AG04450 (cell line): ENCODE measurements at regions not wholly inside any gene's neighbourhood (a gene's known extent, or its start where the extent isn't known, plus 50 kb on each side); places are given as distances from the start of the nearest gene placed in this dataset.

Experiments used
- CTCF ChIA-PET: fragments of 300-600, 350-600 bp; formaldehyde crosslinking; extraction: SDS; loops from one replicate; lab custom pipeline; 2022; ENCODE audit warnings: antibody characterized with exemption, inconsistent platforms; lab: Charles Lee
- POLR2A ChIA-PET: fragments of 350-600 bp; formaldehyde crosslinking; extraction: SDS; loops from one replicate; lab custom pipeline; 2021; ENCODE audit warnings: antibody characterized with exemption, inconsistent platforms; lab: Yijun Ruan, JAX
- DNase-seq: peaks from one replicate; pipeline ENCODE4 v3.0.0-alpha.2; 2011; ENCODE audit warnings: low read depth, low spot score
- H3K27ac ChIP-seq: one replicate; pipeline ENCODE4 v1.5.1; 2012; ENCODE audit warnings: low read depth, low read length, control low read depth
- H3K27me3 ChIP-seq: one replicate; pipeline ENCODE4 v1.6.0; 2012; ENCODE audit warnings: low read length; ENCODE audit not compliant: control insufficient read depth, insufficient read depth
- H3K4me3 ChIP-seq: 2 replicates; pipeline ENCODE4 v1.5.1; 2011; ENCODE audit warnings: mild to moderate bottlenecking, low read depth, low read length, control low read depth
- H3K9me3 ChIP-seq: 2 replicates; pipeline ENCODE4 v1.5.1; 2012; ENCODE audit warnings: low read length; ENCODE audit not compliant: control insufficient read depth, insufficient read depth
- TF ChIP-seq, protein P1 (sequence below): IDR thresholded peaks from 2 replicates; pipeline ENCODE4 v1.5.1; 2011; ENCODE audit warnings: low read depth, low read length, control low read depth, inconsistent platforms

DNA sequence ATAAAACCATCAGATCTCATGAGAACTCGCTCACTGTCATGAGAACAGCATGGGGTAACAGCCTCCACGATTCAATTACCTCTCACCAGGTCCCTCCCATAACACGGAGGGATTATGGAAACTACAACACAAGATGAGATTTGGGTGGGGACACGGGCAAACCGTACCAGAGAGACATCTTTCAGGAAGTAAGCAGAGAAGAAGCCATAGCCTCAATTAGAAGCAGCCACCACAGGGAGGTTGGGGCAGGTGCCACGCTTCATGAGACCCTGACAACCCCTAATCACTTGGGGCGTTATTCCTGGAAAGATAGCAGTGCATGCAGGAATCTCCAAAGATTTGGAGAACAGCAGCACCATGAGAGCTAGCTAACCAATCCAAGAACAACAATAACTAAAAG lies 52.9 kb upstream of the SIRPG start:
- CTCF ChIA-PET: no interaction called here
- TF ChIP-seq, protein P1, sequence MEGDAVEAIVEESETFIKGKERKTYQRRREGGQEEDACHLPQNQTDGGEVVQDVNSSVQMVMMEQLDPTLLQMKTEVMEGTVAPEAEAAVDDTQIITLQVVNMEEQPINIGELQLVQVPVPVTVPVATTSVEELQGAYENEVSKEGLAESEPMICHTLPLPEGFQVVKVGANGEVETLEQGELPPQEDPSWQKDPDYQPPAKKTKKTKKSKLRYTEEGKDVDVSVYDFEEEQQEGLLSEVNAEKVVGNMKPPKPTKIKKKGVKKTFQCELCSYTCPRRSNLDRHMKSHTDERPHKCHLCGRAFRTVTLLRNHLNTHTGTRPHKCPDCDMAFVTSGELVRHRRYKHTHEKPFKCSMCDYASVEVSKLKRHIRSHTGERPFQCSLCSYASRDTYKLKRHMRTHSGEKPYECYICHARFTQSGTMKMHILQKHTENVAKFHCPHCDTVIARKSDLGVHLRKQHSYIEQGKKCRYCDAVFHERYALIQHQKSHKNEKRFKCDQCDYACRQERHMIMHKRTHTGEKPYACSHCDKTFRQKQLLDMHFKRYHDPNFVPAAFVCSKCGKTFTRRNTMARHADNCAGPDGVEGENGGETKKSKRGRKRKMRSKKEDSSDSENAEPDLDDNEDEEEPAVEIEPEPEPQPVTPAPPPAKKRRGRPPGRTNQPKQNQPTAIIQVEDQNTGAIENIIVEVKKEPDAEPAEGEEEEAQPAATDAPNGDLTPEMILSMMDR: no peak
- H3K27ac ChIP-seq: no peak overlapping the region
- peaks cover 3% of the 10 kb centered on the region for H3K27me3 ChIP-seq
- no peaks in the 10 kb centered on the region for H3K9me3 ChIP-seq
- H3K4me3 ChIP-seq: no peak overlapping the region
- DNase-seq: no peak
- POLR2A ChIA-PET: no interaction called here

DNA sequence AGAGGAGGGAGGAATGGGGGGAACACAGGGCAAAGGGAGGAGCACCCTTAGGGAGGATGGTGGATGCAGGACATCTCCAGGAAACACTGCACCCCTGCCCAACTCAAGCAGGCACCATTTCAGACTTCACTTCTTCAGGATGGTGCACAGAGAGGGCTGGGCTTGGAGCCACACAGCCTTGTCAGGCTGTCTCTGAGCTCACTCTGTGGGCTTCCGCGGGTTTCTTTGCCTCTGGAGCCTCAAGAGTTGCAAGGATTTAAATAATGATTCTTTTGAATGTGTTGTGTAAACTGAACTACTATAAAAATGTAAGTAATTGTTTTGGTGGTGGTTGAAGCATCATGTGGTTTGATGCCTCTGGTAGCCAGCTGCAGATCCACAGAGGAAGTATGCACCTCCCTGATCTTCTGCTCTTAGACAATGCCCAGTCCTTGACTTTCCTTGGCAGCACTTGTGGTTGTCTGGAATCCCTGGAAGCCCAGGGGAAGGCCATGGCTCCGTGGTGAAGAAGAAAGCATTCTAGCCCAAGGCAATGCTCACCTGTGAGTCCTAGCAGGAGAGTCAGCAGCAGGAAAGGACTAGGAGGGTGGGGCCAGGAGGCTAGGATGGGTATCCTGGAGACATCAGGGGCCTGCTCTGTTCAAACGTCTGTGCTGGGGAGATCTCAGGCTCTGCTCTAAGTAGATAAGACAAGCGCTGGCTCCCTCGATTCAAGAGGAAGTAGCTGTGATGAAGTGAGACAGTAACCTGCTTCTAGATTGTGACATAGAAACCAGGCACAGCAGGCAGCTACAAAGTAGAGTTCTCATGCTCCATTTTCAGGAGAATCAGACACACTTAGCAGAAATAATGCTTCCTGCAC lies 50.2 kb upstream of the SIRPG start:
- Histone ChIP-seq H3K9me3 (no peaks in the 10 kb centered on the region), H3K27ac (no peak overlapping the region), H3K27me3 (no peaks in the 10 kb centered on the region), H3K4me3 (no peak overlapping the region)
- ChIA-PET CTCF (no interaction called here), POLR2A (no interaction called here)
- DNase-seq: no peak
- TF ChIP-seq, protein P1: no peak
